ENCODE measurements at regions not wholly inside any gene's neighbourhood (a gene's known extent, or its start where the extent isn't known, plus 50 kb on each side); places are given as distances from the start of the nearest gene placed in this dataset.

- H3K27ac ChIP-seq (ENCODE audit: insufficient read length, low read depth, low read length), result no peak overlapping the region
- H2BK12ac ChIP-seq (ENCODE audit: insufficient read length, low read depth, low read length), result no peak overlapping the region
- Mint-ChIP-seq H3K27ac (no peak overlapping the region), H3K4me1 (peaks cover 2 to 10% of the 10 kb centered on the region in 2 experiments; a peak in 3 of 4 replicates), H3K4me3 (no peak overlapping the region), H3K9me3 (no peaks in the 10 kb centered on the region; a peak in 1 of 5 replicates), H3K36me3 (ENCODE audit: insufficient read depth in 1 of 3, low read depth in 3 of 3) (no peaks in the 10 kb centered on the region), H3K27me3 (ENCODE audit: low read depth) (0 out of 2 replicates have a peak, but pooled peaks cover 2% of the 10 kb centered on the region)
- H3K4me1 ChIP-seq (ENCODE audit: insufficient read depth, low read length), result no peaks in the 10 kb centered on the region
- H4K91ac ChIP-seq (ENCODE audit: insufficient read length, low read depth, low read length), result no peak overlapping the region
- no peaks in the 10 kb centered on the region for H3K79me1 ChIP-seq (ENCODE audit: insufficient read depth, low read depth, low read length, poor library complexity, severe bottlenecking)
- H3K9me3 ChIP-seq (ENCODE audit: control insufficient read depth, low read depth, low read length), result no peaks in the 10 kb centered on the region
- H2BK120ac ChIP-seq (ENCODE audit: low read depth, low read length, poor library complexity, severe bottlenecking), result no peak overlapping the region
- H2BK20ac ChIP-seq (ENCODE audit: low read depth, low read length, poor library complexity, severe bottlenecking), result no peak overlapping the region
- no peak overlapping the region for H3K18ac ChIP-seq (ENCODE audit: insufficient read length, low read depth, low read length)
- H3K23me2 ChIP-seq (ENCODE audit: insufficient read length, low read depth, low read length, poor library complexity, severe bottlenecking), result no peaks in the 10 kb centered on the region
- no CpG with 5 or more reads among the region's 1 CpG for WGBS (ENCODE audit: extremely low coverage, insufficient read length, low lambda C conversion rate)
- no peak overlapping the region for H3T11ph ChIP-seq (ENCODE audit: low read length)
- no peak overlapping the region for H2AK5ac ChIP-seq (ENCODE audit: insufficient read length, low read length)
- H3K27me3 ChIP-seq (ENCODE audit: insufficient read depth, low read length), result no peaks in the 10 kb centered on the region
- H4K5ac ChIP-seq (ENCODE audit: insufficient read length, low read depth, low read length), result no peak overlapping the region
- H3K9ac ChIP-seq (ENCODE audit: extremely low read depth, insufficient read length, low read length), result no peak overlapping the region
- H3K23ac ChIP-seq (ENCODE audit: insufficient read length, low read depth, low read length), result no peak overlapping the region
- no peaks in the 10 kb centered on the region for H3K79me2 ChIP-seq (ENCODE audit: insufficient read depth, low read length)
- no peak overlapping the region for H3K56ac ChIP-seq (ENCODE audit: insufficient read length, low read depth, low read length)
- no peak overlapping the region for H3K4me2 ChIP-seq (ENCODE audit: insufficient read depth, insufficient read length, low read length)
- no peak overlapping the region for H4K8ac ChIP-seq (replicated peaks; ENCODE audit: insufficient read length, low read depth, low read length)
- no peak overlapping the region for H2AFZ ChIP-seq (ENCODE audit: low read length)
- no peak overlapping the region for H3K14ac ChIP-seq (ENCODE audit: insufficient read depth, low read length)
- TF ChIP-seq, protein P1, sequence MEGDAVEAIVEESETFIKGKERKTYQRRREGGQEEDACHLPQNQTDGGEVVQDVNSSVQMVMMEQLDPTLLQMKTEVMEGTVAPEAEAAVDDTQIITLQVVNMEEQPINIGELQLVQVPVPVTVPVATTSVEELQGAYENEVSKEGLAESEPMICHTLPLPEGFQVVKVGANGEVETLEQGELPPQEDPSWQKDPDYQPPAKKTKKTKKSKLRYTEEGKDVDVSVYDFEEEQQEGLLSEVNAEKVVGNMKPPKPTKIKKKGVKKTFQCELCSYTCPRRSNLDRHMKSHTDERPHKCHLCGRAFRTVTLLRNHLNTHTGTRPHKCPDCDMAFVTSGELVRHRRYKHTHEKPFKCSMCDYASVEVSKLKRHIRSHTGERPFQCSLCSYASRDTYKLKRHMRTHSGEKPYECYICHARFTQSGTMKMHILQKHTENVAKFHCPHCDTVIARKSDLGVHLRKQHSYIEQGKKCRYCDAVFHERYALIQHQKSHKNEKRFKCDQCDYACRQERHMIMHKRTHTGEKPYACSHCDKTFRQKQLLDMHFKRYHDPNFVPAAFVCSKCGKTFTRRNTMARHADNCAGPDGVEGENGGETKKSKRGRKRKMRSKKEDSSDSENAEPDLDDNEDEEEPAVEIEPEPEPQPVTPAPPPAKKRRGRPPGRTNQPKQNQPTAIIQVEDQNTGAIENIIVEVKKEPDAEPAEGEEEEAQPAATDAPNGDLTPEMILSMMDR (conservative IDR thresholded peaks at IDR 0.05), result no peak
- no peak for DNase-seq
- H2BK15ac ChIP-seq (ENCODE audit: low read depth, low read length), result no peak overlapping the region
- no peak overlapping the region for H3K4ac ChIP-seq (ENCODE audit: low read depth, low read length)
- H4K20me1 ChIP-seq (ENCODE audit: control insufficient read depth, insufficient read depth, insufficient read length), result no peaks in the 10 kb centered on the region
- no peak overlapping the region for H2BK5ac ChIP-seq (ENCODE audit: insufficient read length, low read length)
Observed at GRCh38 chr6:159586684-159587083, 106.4 kb downstream of the SOD2 start.

Data from H9 (cell line).